ENCODE measurements at regions not wholly inside any gene's neighbourhood (a gene's known extent, or its start where the extent isn't known, plus 50 kb on each side); places are given as distances from the start of the nearest gene placed in this dataset.

DNA sequence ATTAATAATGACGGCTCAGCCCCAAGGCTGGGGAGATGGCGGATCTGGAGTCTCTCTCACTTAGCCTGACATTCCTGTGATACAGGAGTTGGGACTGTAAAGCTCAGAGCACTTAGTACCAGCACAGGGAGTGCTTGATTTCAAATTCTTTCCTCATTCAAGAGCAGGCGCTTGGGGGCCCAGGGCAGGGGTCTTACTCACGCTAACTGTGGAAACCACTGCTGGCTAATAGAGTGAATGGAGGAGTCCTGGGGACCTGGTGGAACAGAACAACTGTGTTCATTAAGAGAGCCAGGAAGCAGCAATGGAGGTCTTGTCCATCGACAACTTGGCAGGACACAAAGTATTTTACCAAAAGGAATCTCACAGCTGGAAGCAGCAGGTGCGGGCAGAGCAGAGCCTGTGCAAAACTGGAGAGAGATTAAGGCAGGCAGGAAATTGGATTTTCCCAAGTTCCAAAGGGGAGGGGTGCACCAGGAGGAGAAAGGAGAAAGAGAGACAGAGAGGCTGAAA is 358.9 kb downstream of the TNS1 start:
- no peak overlapping the region for H3K4me3 ChIP-seq
- H3K9me3 ChIP-seq (replicated peaks; ENCODE audit: control insufficient read depth, insufficient read depth, low read length), result no peaks in the 10 kb centered on the region
- H3K79me2 ChIP-seq (ENCODE audit: control insufficient read depth, insufficient read depth, low read length), result no peaks in the 10 kb centered on the region
- no peaks in the 10 kb centered on the region; a peak in 1 of 4 replicates for H3K27me3 ChIP-seq (replicated peaks in 1 of 2; ENCODE audit: control insufficient read depth in 2 of 2, insufficient read depth in 2 of 2, low read length in 1 of 2)
- FAIRE-seq (no peak), ATAC-seq (no peak), DNase-seq (ENCODE audit: low read depth, low spot score) (no peak)
- H3K36me3 ChIP-seq (ENCODE audit: control insufficient read depth in 2 of 2, insufficient read depth in 2 of 2, low read length in 1 of 2), result no peaks in the 10 kb centered on the region
- no peaks in the 10 kb centered on the region for H3K4me1 ChIP-seq (ENCODE audit: control insufficient read depth, insufficient read depth, low read length)
- H3K9ac ChIP-seq (ENCODE audit: control insufficient read depth, insufficient read depth, low read length), result no peak overlapping the region
- H3K4me2 ChIP-seq (ENCODE audit: control insufficient read depth, insufficient read depth), result no peak overlapping the region
- ChIA-PET POLR2A (no interaction called here), CTCF (no interaction called here), SMC1A (ENCODE audit: uncharacterized antibody, unreplicated experiment) (no interaction called here), RAD21 (ENCODE audit: unreplicated experiment) (no interaction called here)
- BruUV-seq (replicated peaks), result no TSS peak
- intact Hi-C loops (cut with micrococcal nuclease; ENCODE audit: unreplicated experiment), result no loop called here
- in situ Hi-C loops (cut with MboI), result no loop called here
- H3K27ac ChIP-seq (ENCODE audit: control insufficient read depth, insufficient read depth), result no peak overlapping the region
- WGBS (ENCODE audit: insufficient coverage, insufficient replicate concordance, low lambda C conversion rate, missing lambda C conversion rate), result 39% methylated on average over 6 of the region's 6 CpGs
- no peak overlapping the region for H2AFZ ChIP-seq (ENCODE audit: control insufficient read depth, low read depth, low read length)
- no peaks in the 10 kb centered on the region; the same call in 1 of the 2 replicates for H4K20me1 ChIP-seq (ENCODE audit: control insufficient read depth, insufficient read depth)
- TF ChIP-seq RBBP5 (conservative IDR thresholded peaks at IDR 0.05) (no peak), ZNF622 (IDR thresholded peaks at IDR 0.05) (no peak), YBX1 (IDR thresholded peaks at IDR 0.05) (no peak), SIX5 (IDR thresholded peaks at IDR 0.05; ENCODE audit: low read depth, low read length, severe bottlenecking) (no peak), ZNF207 (IDR thresholded peaks at IDR 0.05; ENCODE audit: borderline replicate concordance) (no peak), RB1 (IDR thresholded peaks at IDR 0.05; ENCODE audit: borderline replicate concordance) (no peak), ELK1 (IDR thresholded peaks at IDR 0.05; ENCODE audit: low read depth, low read length) (no peak), ZSCAN29 (IDR thresholded peaks at IDR 0.05) (no peak)
- TF ChIP-seq, protein P1, sequence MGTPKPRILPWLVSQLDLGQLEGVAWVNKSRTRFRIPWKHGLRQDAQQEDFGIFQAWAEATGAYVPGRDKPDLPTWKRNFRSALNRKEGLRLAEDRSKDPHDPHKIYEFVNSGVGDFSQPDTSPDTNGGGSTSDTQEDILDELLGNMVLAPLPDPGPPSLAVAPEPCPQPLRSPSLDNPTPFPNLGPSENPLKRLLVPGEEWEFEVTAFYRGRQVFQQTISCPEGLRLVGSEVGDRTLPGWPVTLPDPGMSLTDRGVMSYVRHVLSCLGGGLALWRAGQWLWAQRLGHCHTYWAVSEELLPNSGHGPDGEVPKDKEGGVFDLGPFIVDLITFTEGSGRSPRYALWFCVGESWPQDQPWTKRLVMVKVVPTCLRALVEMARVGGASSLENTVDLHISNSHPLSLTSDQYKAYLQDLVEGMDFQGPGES (IDR thresholded peaks at IDR 0.05), result no peak

Data from GM12878 (cell line).